Activated B cell treated with CpG ODN at 0.5 μM for 24 hours (primary cell): ENCODE measurements at regions not wholly inside any gene's neighbourhood (a gene's known extent, or its start where the extent isn't known, plus 50 kb on each side); places are given as distances from the start of the nearest gene placed in this dataset.

Source experiments
- ATAC-seq: fragments of 200-7000 bp; cut with Tn5 transposase; one replicate; pipeline ENCODE4 v1.10.0; 2021; ENCODE audit warnings: low read depth, mild to moderate bottlenecking, moderate library complexity
- CTCF ChIA-PET: fragments of 350-600 bp; sonication (Branson Sonifier 250); formaldehyde crosslinking; loops from one replicate; lab custom pipeline; 2021; ENCODE audit warnings: antibody characterized with exemption; lab: Charles Lee
- POLR2A ChIA-PET: fragments of 350-600 bp; sonication (Branson Sonifier 250); formaldehyde crosslinking; loops from one replicate; lab custom pipeline; 2021; ENCODE audit warnings: antibody characterized with exemption; lab: Charles Lee
- DNase-seq: peaks from one replicate; pipeline ENCODE4 v3.0.0; 2022
- H3K27ac Mint-ChIP-seq: one replicate; pipeline ENCODE4 v1.8.0; 2020; ENCODE audit warnings: mixed read lengths
- H3K27me3 Mint-ChIP-seq: one replicate; pipeline ENCODE4 v1.8.0; 2021; ENCODE audit warnings: mixed read lengths
- H3K36me3 Mint-ChIP-seq: one replicate; pipeline ENCODE4 v1.8.0; 2021; ENCODE audit warnings: low read depth, mixed read lengths
- H3K4me1 Mint-ChIP-seq: one replicate; pipeline ENCODE4 v1.8.0; 2021; ENCODE audit warnings: mixed read lengths
- H3K4me3 Mint-ChIP-seq: one replicate; pipeline ENCODE4 v1.8.0; 2020; ENCODE audit warnings: mild to moderate bottlenecking, mixed read lengths
- H3K9me3 Mint-ChIP-seq: one replicate; pipeline ENCODE4 v1.8.0; 2020; ENCODE audit warnings: mixed read lengths
- CTCF ChIP-seq: fragments of 200-600 bp; IDR thresholded peaks from one replicate; pipeline ENCODE4 v1.8.0; 2022; ENCODE audit warnings: antibody characterized with exemption, mild to moderate bottlenecking
- intact Hi-C: fragments of 100-400 bp; cut with micrococcal nuclease; formaldehyde crosslinking; loops from one replicate; pipeline ENCODE4 v1.15.1; 2024

DNA sequence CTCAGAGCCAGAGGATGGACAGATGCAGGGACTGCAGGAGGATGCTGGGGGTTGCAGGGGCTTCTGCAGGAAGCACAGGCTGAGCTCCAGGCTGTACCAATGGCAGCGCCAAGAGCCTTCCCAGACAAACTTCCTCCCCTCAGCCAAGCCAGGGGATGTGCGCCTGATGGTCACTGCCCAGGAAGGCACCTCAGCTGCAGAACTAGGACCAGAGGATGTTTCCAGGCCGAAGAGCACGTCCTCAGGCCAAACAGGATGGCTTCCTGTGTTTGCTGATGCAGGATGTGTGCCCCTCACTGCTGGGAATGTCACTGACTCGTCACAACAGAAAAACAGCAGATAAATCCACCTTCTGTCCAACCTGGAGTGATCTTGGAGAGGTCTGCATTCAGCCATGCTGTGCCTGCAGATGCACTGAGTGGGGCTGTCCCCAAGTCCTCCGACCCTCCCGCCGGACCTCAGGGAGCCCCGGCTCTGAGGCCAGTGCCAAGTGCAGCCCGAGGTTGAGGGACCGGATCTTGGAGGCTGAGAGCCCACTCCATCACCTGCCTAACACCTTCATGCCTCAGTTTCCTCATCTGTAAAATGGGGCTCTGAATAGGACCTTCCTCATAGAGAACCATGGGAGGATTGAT, 152.5 kb upstream of the CHST15 start:
- ChIA-PET POLR2A (interaction anchor here (0.7 kb wide), 1 partner anchor 14 kb away, joined by 5 read pairs; no protein-coding TSS in a partner anchor), CTCF (interaction anchor here (0.9 kb wide), 1 partner anchor 12 kb away, joined by 3 read pairs; no protein-coding TSS in a partner anchor)
- Mint-ChIP-seq H3K36me3 (no peaks in the 10 kb centered on the region), H3K4me1 (peaks cover 14% of the 10 kb centered on the region), H3K9me3 (no peaks in the 10 kb centered on the region), H3K27me3 (no peaks in the 10 kb centered on the region), H3K4me3 (no peak overlapping the region), H3K27ac (no peak overlapping the region)
- DNase-seq (no peak), ATAC-seq (no peak)
- no peak for TF ChIP-seq CTCF
- intact Hi-C loops, result no loop called here

GRCh38 chr10:124245191-124245590, 151.8 kb upstream of the CHST15 start:
- CTCF ChIA-PET, result no interaction called here
- no peaks in the 10 kb centered on the region for H3K27me3 Mint-ChIP-seq
- no peak overlapping the region for H3K4me3 Mint-ChIP-seq
- H3K36me3 Mint-ChIP-seq, result no peaks in the 10 kb centered on the region
- no peak for TF ChIP-seq CTCF
- peak; percentile 7 for DNase-seq
- POLR2A ChIA-PET, result interaction anchor here (0.5 kb wide), 1 partner anchor 152 kb away, joined by 3 read pairs; the partner anchor contains the start of gene CHST15
- H3K9me3 Mint-ChIP-seq, result no peaks in the 10 kb centered on the region
- no peak for ATAC-seq
- H3K27ac Mint-ChIP-seq, result no peak overlapping the region
- intact Hi-C loops, result no loop called here
- H3K4me1 Mint-ChIP-seq, result peaks cover 12% of the 10 kb centered on the region

- Mint-ChIP-seq H3K4me3 (no peak overlapping the region), H3K4me1 (peaks cover 10% of the 10 kb centered on the region), H3K9me3 (no peaks in the 10 kb centered on the region), H3K27ac (no peak overlapping the region), H3K27me3 (no peaks in the 10 kb centered on the region), H3K36me3 (no peaks in the 10 kb centered on the region)
- intact Hi-C loops, result no loop called here
- no peak for TF ChIP-seq CTCF
- CTCF ChIA-PET, result no interaction called here
- ATAC-seq (no peak), DNase-seq (peak; percentile 13)
- POLR2A ChIA-PET, result interaction anchor here (0.5 kb wide), 1 partner anchor 151 kb away, joined by 3 read pairs; the partner anchor contains the start of gene CHST15
Measured at GRCh38 chr10:124244256-124244877, 151.0 kb upstream of the CHST15 start.

DNA sequence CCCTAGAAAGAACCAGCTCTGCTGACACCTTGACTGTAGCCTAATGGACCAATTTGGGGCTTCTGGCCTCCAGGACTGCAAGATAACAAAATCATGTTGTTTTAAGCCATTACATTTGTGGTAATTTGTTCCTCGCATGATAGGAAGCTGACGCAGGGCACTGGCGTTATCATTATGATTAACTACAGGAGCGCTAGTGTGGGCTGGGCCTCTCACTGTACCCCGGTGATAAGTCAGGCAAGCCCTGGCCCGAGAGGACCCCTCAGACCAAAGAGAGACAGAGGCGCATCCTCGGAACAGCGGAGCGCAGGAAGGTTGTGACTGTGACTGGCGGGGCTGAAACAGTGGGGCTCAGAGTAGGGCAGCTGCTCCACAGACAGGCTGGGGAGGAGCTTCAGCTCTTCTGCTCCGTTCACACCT, 150.3 kb upstream of the CHST15 start:
- no peaks in the 10 kb centered on the region for H3K27me3 Mint-ChIP-seq
- H3K9me3 Mint-ChIP-seq, result no peaks in the 10 kb centered on the region
- POLR2A ChIA-PET, result interaction anchor here (0.8 kb wide), 1 partner anchor 11 kb away, joined by 8 read pairs; no protein-coding TSS in a partner anchor
- CTCF ChIA-PET, result no interaction called here
- DNase-seq, result peak; percentile 0
- no peak for ATAC-seq
- H3K4me3 Mint-ChIP-seq, result no peak overlapping the region
- no peaks in the 10 kb centered on the region for H3K36me3 Mint-ChIP-seq
- H3K27ac Mint-ChIP-seq, result no peak overlapping the region
- peaks cover 9% of the 10 kb centered on the region for H3K4me1 Mint-ChIP-seq
- intact Hi-C loops, result no loop called here
- no peak for TF ChIP-seq CTCF

- no peak for TF ChIP-seq CTCF
- no peak for ATAC-seq
- POLR2A ChIA-PET, result no interaction called here
- peaks cover 8% of the 10 kb centered on the region for H3K4me1 Mint-ChIP-seq
- intact Hi-C loops, result no loop called here
- no peaks in the 10 kb centered on the region for H3K27me3 Mint-ChIP-seq
- H3K4me3 Mint-ChIP-seq, result no peak overlapping the region
- H3K9me3 Mint-ChIP-seq, result no peaks in the 10 kb centered on the region
- no peak overlapping the region for H3K27ac Mint-ChIP-seq
- no peak for DNase-seq
- H3K36me3 Mint-ChIP-seq, result no peaks in the 10 kb centered on the region
- CTCF ChIA-PET, result no interaction called here
Measured at GRCh38 chr10:124242791-124243190, 149.4 kb upstream of the CHST15 start.
